ENCODE measurements at regions not wholly inside any gene's neighbourhood (a gene's known extent, or its start where the extent isn't known, plus 50 kb on each side); places are given as distances from the start of the nearest gene placed in this dataset.

GRCh38 chr5:3068401-3068800 is 316.9 kb upstream of the IRX2 start:
- no peak for DNase-seq
- H3K4me1 ChIP-seq (ENCODE audit: control insufficient read depth in 3 of 3, insufficient read depth in 2 of 3, low read depth in 1 of 3, low read length in 2 of 3): no peaks in the 10 kb centered on the region
- no peaks in the 10 kb centered on the region for H3K27me3 ChIP-seq (ENCODE audit: control insufficient read depth in 3 of 3, insufficient read depth in 3 of 3, low read length in 3 of 3)
- WGBS, 3 donors: 28 to 36% (median 30%) methylated on average over 5 of the region's 5 CpGs
- H3K27ac ChIP-seq (ENCODE audit: low read depth in 1 of 3, low read length in 2 of 3): no peak overlapping the region
- FAIRE-seq: no peak
- no peak overlapping the region for H3K4me3 ChIP-seq (ENCODE audit: low read depth in 1 of 3, low read length in 3 of 3)
- H3K9me3 ChIP-seq (ENCODE audit: control insufficient read depth in 2 of 2, insufficient read depth in 1 of 2, low read depth in 1 of 2, low read length in 1 of 2): peaks cover 0 to 10% of the 10 kb centered on the region in 2 donors
- H3K36me3 ChIP-seq (ENCODE audit: control insufficient read depth in 3 of 3, insufficient read depth in 2 of 3, low read depth in 1 of 3, low read length in 3 of 3): no peaks in the 10 kb centered on the region

DNA sequence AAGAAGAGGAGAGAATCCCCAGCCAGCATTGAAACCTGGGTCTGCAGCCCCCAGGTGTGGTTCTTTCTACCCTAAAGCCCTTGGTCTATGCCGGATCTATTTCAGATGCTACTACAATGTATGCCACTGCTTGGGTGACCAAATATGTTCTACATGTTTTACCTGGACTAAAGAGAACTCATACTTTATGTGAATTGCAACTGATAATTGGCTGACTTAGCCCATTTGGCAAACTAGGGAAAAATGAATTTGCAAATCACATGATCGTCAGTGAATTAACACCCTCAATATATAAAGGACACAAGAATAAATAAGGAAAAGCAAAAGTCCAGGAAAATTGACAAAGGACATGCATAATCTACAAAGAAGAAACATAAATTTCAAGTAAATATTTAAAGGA is 308.8 kb upstream of the IRX2 start:
- no peaks in the 10 kb centered on the region for H3K4me1 ChIP-seq (ENCODE audit: control insufficient read depth in 3 of 3, insufficient read depth in 2 of 3, low read depth in 1 of 3, low read length in 2 of 3)
- no peak overlapping the region for H3K4me3 ChIP-seq (ENCODE audit: low read depth in 1 of 3, low read length in 3 of 3)
- H3K27me3 ChIP-seq (ENCODE audit: control insufficient read depth in 3 of 3, insufficient read depth in 3 of 3, low read length in 3 of 3): no peaks in the 10 kb centered on the region
- FAIRE-seq (no peak), DNase-seq (no peak)
- peaks cover 0 to 7% of the 10 kb centered on the region in 2 donors for H3K9me3 ChIP-seq (ENCODE audit: control insufficient read depth in 2 of 2, insufficient read depth in 1 of 2, low read depth in 1 of 2, low read length in 1 of 2)
- no peaks in the 10 kb centered on the region for H3K36me3 ChIP-seq (ENCODE audit: control insufficient read depth in 3 of 3, insufficient read depth in 2 of 3, low read depth in 1 of 3, low read length in 3 of 3)
- 93 to 98% (median 95%) methylated on average over 2 of the region's 2 CpGs for WGBS, 3 donors
- H3K27ac ChIP-seq (ENCODE audit: low read depth in 1 of 3, low read length in 2 of 3): no peak overlapping the region

DNA sequence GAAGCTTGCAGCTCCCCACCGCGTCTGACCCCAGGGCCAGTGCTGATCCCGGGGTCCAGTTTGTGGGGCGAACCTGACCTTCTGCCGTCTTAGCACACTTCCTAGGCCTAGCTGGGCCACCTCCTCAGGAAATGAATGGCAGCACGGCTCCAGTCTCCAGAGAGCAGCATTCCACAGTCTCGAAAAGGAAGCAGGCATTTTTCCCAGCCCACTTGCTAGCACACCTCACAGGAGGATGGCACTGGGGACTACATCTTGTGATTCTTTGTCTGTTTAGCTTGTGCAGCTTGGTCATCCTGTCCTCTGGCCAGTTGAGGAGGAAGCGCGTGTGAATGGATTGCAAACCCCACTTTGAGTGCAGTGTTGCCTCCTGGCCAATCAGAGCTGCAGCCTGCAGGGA is 308.0 kb upstream of the IRX2 start:
- H3K27me3 ChIP-seq (ENCODE audit: control insufficient read depth in 3 of 3, insufficient read depth in 3 of 3, low read length in 3 of 3): no peaks in the 10 kb centered on the region
- no peak for FAIRE-seq
- H3K4me3 ChIP-seq (ENCODE audit: low read depth in 1 of 3, low read length in 3 of 3): no peak overlapping the region
- no peaks in the 10 kb centered on the region for H3K4me1 ChIP-seq (ENCODE audit: control insufficient read depth in 3 of 3, insufficient read depth in 2 of 3, low read depth in 1 of 3, low read length in 2 of 3)
- H3K9me3 ChIP-seq (ENCODE audit: control insufficient read depth in 2 of 2, insufficient read depth in 1 of 2, low read depth in 1 of 2, low read length in 1 of 2): peaks cover 0 to 7% of the 10 kb centered on the region in 2 donors
- no peak overlapping the region for H3K27ac ChIP-seq (ENCODE audit: low read depth in 1 of 3, low read length in 2 of 3)
- H3K36me3 ChIP-seq (ENCODE audit: control insufficient read depth in 3 of 3, insufficient read depth in 2 of 3, low read depth in 1 of 3, low read length in 3 of 3): no peaks in the 10 kb centered on the region
- no peak for DNase-seq
- 65 to 84% (median 82%) methylated on average over 9 of the region's 9 CpGs for WGBS, 3 donors

GRCh38 chr5:3058942-3059341 is 307.5 kb upstream of the IRX2 start:
- H3K4me3 ChIP-seq (ENCODE audit: low read depth in 1 of 3, low read length in 3 of 3): no peak overlapping the region
- DNase-seq: no peak
- peaks cover 0 to 7% of the 10 kb centered on the region in 2 donors for H3K9me3 ChIP-seq (ENCODE audit: control insufficient read depth in 2 of 2, insufficient read depth in 1 of 2, low read depth in 1 of 2, low read length in 1 of 2)
- no peaks in the 10 kb centered on the region for H3K4me1 ChIP-seq (ENCODE audit: control insufficient read depth in 3 of 3, insufficient read depth in 2 of 3, low read depth in 1 of 3, low read length in 2 of 3)
- 54 to 80% (median 73%) methylated on average over 17 of the region's 17 CpGs for WGBS, 3 donors
- H3K27ac ChIP-seq (ENCODE audit: low read depth in 1 of 3, low read length in 2 of 3): no peak overlapping the region
- FAIRE-seq: no peak
- H3K36me3 ChIP-seq (ENCODE audit: control insufficient read depth in 3 of 3, insufficient read depth in 2 of 3, low read depth in 1 of 3, low read length in 3 of 3): no peaks in the 10 kb centered on the region
- H3K27me3 ChIP-seq (ENCODE audit: control insufficient read depth in 3 of 3, insufficient read depth in 3 of 3, low read length in 3 of 3): no peaks in the 10 kb centered on the region

DNA sequence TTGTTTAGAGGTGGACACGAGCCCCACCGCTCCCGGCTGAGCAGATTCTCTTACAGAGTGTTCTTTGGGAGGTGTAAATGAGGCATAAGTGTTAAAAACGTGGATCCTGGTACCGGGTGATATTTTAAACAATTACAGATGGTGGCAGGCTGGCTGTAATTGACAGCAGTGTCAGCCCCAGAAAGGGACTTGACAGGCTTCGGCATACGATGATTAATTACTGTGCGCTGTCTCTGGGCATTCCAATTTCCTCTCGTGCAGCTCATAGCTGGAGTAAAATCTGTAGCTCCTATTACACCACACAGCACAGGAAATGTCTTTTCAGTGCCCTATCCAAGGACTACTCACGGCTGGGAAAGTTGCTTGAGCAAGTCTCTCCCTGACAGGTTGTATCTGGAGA is 305.4 kb upstream of the IRX2 start:
- Histone ChIP-seq H3K27me3 (ENCODE audit: control insufficient read depth in 3 of 3, insufficient read depth in 3 of 3, low read length in 3 of 3) (no peaks in the 10 kb centered on the region), H3K4me3 (ENCODE audit: low read depth in 1 of 3, low read length in 3 of 3) (no peak overlapping the region), H3K9me3 (ENCODE audit: control insufficient read depth in 2 of 2, insufficient read depth in 1 of 2, low read depth in 1 of 2, low read length in 1 of 2) (peaks cover 0 to 5% of the 10 kb centered on the region in 2 donors), H3K36me3 (ENCODE audit: control insufficient read depth in 3 of 3, insufficient read depth in 2 of 3, low read depth in 1 of 3, low read length in 3 of 3) (no peaks in the 10 kb centered on the region), H3K27ac (ENCODE audit: low read depth in 1 of 3, low read length in 2 of 3) (no peak overlapping the region), H3K4me1 (ENCODE audit: control insufficient read depth in 3 of 3, insufficient read depth in 2 of 3, low read depth in 1 of 3, low read length in 2 of 3) (no peaks in the 10 kb centered on the region)
- no peak for FAIRE-seq
- no peak for DNase-seq
- 49 to 64% (median 54%) methylated on average over 10 of the region's 10 CpGs for WGBS, 3 donors

DNA sequence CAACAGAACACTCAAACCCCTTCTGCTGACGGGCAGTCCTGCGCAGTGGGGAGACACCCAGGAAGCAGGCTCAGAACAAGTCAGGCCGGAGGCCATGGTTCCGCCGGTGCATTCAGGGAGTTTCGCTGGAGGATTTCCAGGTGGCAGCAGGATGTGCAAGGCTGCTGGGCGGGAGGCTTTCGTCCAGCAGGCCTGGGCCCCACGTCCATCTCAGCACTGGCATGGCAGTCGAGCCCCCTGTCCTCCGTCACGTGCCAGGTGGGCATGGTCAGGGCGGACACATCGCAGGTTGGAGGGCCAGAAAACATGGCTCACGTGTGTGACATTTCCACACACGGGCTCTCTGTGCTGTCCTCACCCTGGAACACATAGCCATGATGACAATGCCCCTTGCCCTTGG is 299.9 kb upstream of the IRX2 start:
- no peak for FAIRE-seq
- Histone ChIP-seq H3K9me3 (ENCODE audit: control insufficient read depth in 2 of 2, insufficient read depth in 1 of 2, low read depth in 1 of 2, low read length in 1 of 2) (peaks cover 0 to 3% of the 10 kb centered on the region in 2 donors), H3K36me3 (ENCODE audit: control insufficient read depth in 3 of 3, insufficient read depth in 2 of 3, low read depth in 1 of 3, low read length in 3 of 3) (no peaks in the 10 kb centered on the region), H3K27ac (ENCODE audit: low read depth in 1 of 3, low read length in 2 of 3) (no peak overlapping the region), H3K4me1 (ENCODE audit: control insufficient read depth in 3 of 3, insufficient read depth in 2 of 3, low read depth in 1 of 3, low read length in 2 of 3) (no peaks in the 10 kb centered on the region), H3K4me3 (ENCODE audit: low read depth in 1 of 3, low read length in 3 of 3) (no peak overlapping the region), H3K27me3 (ENCODE audit: control insufficient read depth in 3 of 3, insufficient read depth in 3 of 3, low read length in 3 of 3) (no peaks in the 10 kb centered on the region)
- no peak for DNase-seq
- WGBS, 3 donors: 85 to 91% (median 89%) methylated on average over 16 of the region's 16 CpGs

DNA sequence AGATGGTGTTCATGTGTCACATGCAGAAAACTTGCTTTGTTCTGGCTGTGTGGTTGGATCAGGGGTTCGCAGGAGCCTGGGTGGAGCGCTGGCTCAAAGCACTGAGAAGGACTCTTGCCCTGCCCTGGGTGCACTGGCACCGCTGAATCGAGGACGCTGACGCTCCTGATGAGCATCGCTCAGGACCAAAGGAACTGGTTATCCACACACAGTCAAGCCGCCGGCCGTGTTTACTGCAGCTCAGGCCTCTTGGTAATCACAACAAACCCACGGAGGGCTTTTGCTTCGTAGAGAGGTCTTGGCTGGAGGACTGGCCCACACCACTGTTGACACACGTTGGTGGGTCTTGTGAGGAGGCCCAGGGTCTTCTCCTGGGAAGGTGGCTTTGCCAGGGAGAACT is 299.4 kb upstream of the IRX2 start:
- Histone ChIP-seq H3K4me1 (ENCODE audit: control insufficient read depth in 3 of 3, insufficient read depth in 2 of 3, low read depth in 1 of 3, low read length in 2 of 3) (no peaks in the 10 kb centered on the region), H3K27ac (ENCODE audit: low read depth in 1 of 3, low read length in 2 of 3) (no peak overlapping the region), H3K4me3 (ENCODE audit: low read depth in 1 of 3, low read length in 3 of 3) (no peak overlapping the region), H3K9me3 (ENCODE audit: control insufficient read depth in 2 of 2, insufficient read depth in 1 of 2, low read depth in 1 of 2, low read length in 1 of 2) (peaks cover 0 to 3% of the 10 kb centered on the region in 2 donors), H3K36me3 (ENCODE audit: control insufficient read depth in 3 of 3, insufficient read depth in 2 of 3, low read depth in 1 of 3, low read length in 3 of 3) (no peaks in the 10 kb centered on the region), H3K27me3 (ENCODE audit: control insufficient read depth in 3 of 3, insufficient read depth in 3 of 3, low read length in 3 of 3) (no peaks in the 10 kb centered on the region)
- DNase-seq (no peak), FAIRE-seq (no peak)
- WGBS, 3 donors: 82 to 87% (median 87%) methylated on average over 13 of the region's 13 CpGs

DNA sequence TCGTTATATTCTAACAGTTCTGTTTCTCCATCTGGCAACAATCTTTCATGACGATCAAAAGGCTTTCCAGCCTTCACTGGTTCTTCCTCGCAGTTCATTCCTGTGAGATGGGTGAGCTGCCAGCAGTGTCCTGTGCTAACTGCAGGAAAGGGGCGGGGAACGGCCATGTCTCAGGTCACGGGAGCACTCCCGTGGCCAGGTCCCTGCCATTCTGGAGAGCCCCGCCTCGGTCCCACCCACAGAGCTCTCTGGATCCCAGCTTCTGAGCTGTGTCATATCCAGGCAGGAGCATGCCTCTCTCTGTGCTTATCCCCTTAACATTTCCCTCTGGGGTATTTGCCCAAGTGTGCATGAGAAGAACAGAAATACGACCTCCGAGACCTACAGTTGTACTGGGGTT is 297.8 kb upstream of the IRX2 start:
- H3K9me3 ChIP-seq (ENCODE audit: control insufficient read depth in 2 of 2, insufficient read depth in 1 of 2, low read depth in 1 of 2, low read length in 1 of 2): peaks cover 0 to 3% of the 10 kb centered on the region in 2 donors
- DNase-seq (no peak), FAIRE-seq (no peak)
- no peaks in the 10 kb centered on the region for H3K36me3 ChIP-seq (ENCODE audit: control insufficient read depth in 3 of 3, insufficient read depth in 2 of 3, low read depth in 1 of 3, low read length in 3 of 3)
- no peaks in the 10 kb centered on the region for H3K4me1 ChIP-seq (ENCODE audit: control insufficient read depth in 3 of 3, insufficient read depth in 2 of 3, low read depth in 1 of 3, low read length in 2 of 3)
- no peaks in the 10 kb centered on the region for H3K27me3 ChIP-seq (ENCODE audit: control insufficient read depth in 3 of 3, insufficient read depth in 3 of 3, low read length in 3 of 3)
- H3K4me3 ChIP-seq (ENCODE audit: low read depth in 1 of 3, low read length in 3 of 3): no peak overlapping the region
- no peak overlapping the region for H3K27ac ChIP-seq (ENCODE audit: low read depth in 1 of 3, low read length in 2 of 3)
- 74 to 81% (median 80%) methylated on average over 11 of the region's 11 CpGs for WGBS, 3 donors

- 85 to 93% (median 89%) methylated on average over 8 of the region's 8 CpGs for WGBS, 3 donors
- H3K27me3 ChIP-seq (ENCODE audit: control insufficient read depth in 3 of 3, insufficient read depth in 3 of 3, low read length in 3 of 3): no peaks in the 10 kb centered on the region
- no peaks in the 10 kb centered on the region for H3K4me1 ChIP-seq (ENCODE audit: control insufficient read depth in 3 of 3, insufficient read depth in 2 of 3, low read depth in 1 of 3, low read length in 2 of 3)
- DNase-seq (no peak), FAIRE-seq (no peak)
- H3K9me3 ChIP-seq (ENCODE audit: control insufficient read depth in 2 of 2, insufficient read depth in 1 of 2, low read depth in 1 of 2, low read length in 1 of 2): peaks cover 0 to 2% of the 10 kb centered on the region in 2 donors
- H3K4me3 ChIP-seq (ENCODE audit: low read depth in 1 of 3, low read length in 3 of 3): no peak overlapping the region
- H3K27ac ChIP-seq (ENCODE audit: low read depth in 1 of 3, low read length in 2 of 3): no peak overlapping the region
- H3K36me3 ChIP-seq (ENCODE audit: control insufficient read depth in 3 of 3, insufficient read depth in 2 of 3, low read depth in 1 of 3, low read length in 3 of 3): no peaks in the 10 kb centered on the region
Measured at GRCh38 chr5:3047212-3047774, 295.8 kb upstream of the IRX2 start.

All from small intestine (tissue), 7 donors.